ENCODE measurements at regions not wholly inside any gene's neighbourhood (a gene's known extent, or its start where the extent isn't known, plus 50 kb on each side); places are given as distances from the start of the nearest gene placed in this dataset.

- TF ChIP-seq CTCF (IDR thresholded peaks at IDR 0.05; ENCODE audit: low read depth, low read length) (no peak), EZH2phosphoT487 (IDR thresholded peaks at IDR 0.05; ENCODE audit: low read depth) (no peak)
Observed at GRCh38 chr4:163868445-163868844, 374.0 kb downstream of the TMA16 start.

All from OCI-LY3 (cell line).